ENCODE measurements at regions not wholly inside any gene's neighbourhood (a gene's known extent, or its start where the extent isn't known, plus 50 kb on each side); places are given as distances from the start of the nearest gene placed in this dataset.

- in situ Hi-C loops (cut with MboI; ENCODE audit: low pct_unique_long_range_greater_than_20kb, low sequenced_read_pairs), result no loop called here
- DNase-seq, result no peak
These were observed 73.6 kb upstream of the BHLHE23 start for GRCh38 chr20:63080411-63080810.

GRCh38 chr20:63079971-63080370 is 73.2 kb upstream of the BHLHE23 start:
- in situ Hi-C loops (cut with MboI; ENCODE audit: low pct_unique_long_range_greater_than_20kb, low sequenced_read_pairs), result no loop called here
- DNase-seq, result no peak

- DNase-seq, result no peak
- in situ Hi-C loops (cut with MboI; ENCODE audit: low pct_unique_long_range_greater_than_20kb, low sequenced_read_pairs), result no loop called here
These were observed 70.9 kb upstream of the BHLHE23 start for GRCh38 chr20:63077705-63078104.

- in situ Hi-C loops (cut with MboI; ENCODE audit: low pct_unique_long_range_greater_than_20kb, low sequenced_read_pairs), result no loop called here
- no peak for DNase-seq
These were observed 69.7 kb upstream of the BHLHE23 start for GRCh38 chr20:63076421-63076820.

- in situ Hi-C loops (cut with MboI; ENCODE audit: low pct_unique_long_range_greater_than_20kb, low sequenced_read_pairs), result no loop called here
- DNase-seq, result no peak
These were observed 67.9 kb upstream of the BHLHE23 start for GRCh38 chr20:63074631-63075030.

GRCh38 chr20:63074182-63074581 is 67.4 kb upstream of the BHLHE23 start:
- DNase-seq, result no peak
- in situ Hi-C loops (cut with MboI; ENCODE audit: low pct_unique_long_range_greater_than_20kb, low sequenced_read_pairs), result no loop called here

GRCh38 chr20:63073738-63074065 is 66.9 kb upstream of the BHLHE23 start:
- DNase-seq, result no peak
- in situ Hi-C loops (cut with MboI; ENCODE audit: low pct_unique_long_range_greater_than_20kb, low sequenced_read_pairs), result no loop called here

- no peak for DNase-seq
- in situ Hi-C loops (cut with MboI; ENCODE audit: low pct_unique_long_range_greater_than_20kb, low sequenced_read_pairs), result no loop called here
These were observed 66.4 kb upstream of the BHLHE23 start for GRCh38 chr20:63072991-63073737.

- no peak for DNase-seq
- in situ Hi-C loops (cut with MboI; ENCODE audit: low pct_unique_long_range_greater_than_20kb, low sequenced_read_pairs), result no loop called here
These were observed 65.5 kb upstream of the BHLHE23 start for GRCh38 chr20:63072231-63072791.

- DNase-seq, result no peak
- in situ Hi-C loops (cut with MboI; ENCODE audit: low pct_unique_long_range_greater_than_20kb, low sequenced_read_pairs), result no loop called here
These were observed 64.9 kb upstream of the BHLHE23 start for GRCh38 chr20:63071541-63072181.

GRCh38 chr20:63070771-63071540 is 64.2 kb upstream of the BHLHE23 start:
- in situ Hi-C loops (cut with MboI; ENCODE audit: low pct_unique_long_range_greater_than_20kb, low sequenced_read_pairs), result no loop called here
- no peak for DNase-seq

- in situ Hi-C loops (cut with MboI; ENCODE audit: low pct_unique_long_range_greater_than_20kb, low sequenced_read_pairs), result no loop called here
- DNase-seq, result no peak
These were observed 63.5 kb upstream of the BHLHE23 start for GRCh38 chr20:63070301-63070625.

- in situ Hi-C loops (cut with MboI; ENCODE audit: low pct_unique_long_range_greater_than_20kb, low sequenced_read_pairs), result no loop called here
These were observed 62.1 kb upstream of the BHLHE23 start for GRCh38 chr20:63068711-63069367.

GRCh38 chr20:63067721-63068560 is 61.2 kb upstream of the BHLHE23 start:
- in situ Hi-C loops (cut with MboI; ENCODE audit: low pct_unique_long_range_greater_than_20kb, low sequenced_read_pairs), result no loop called here
- DNase-seq, result no peak

More at GRCh38 chr20:63068711-63069367, 62.1 kb upstream of the BHLHE23 start:
- no peak for DNase-seq

GRCh38 chr20:63067266-63067635 is 60.5 kb upstream of the BHLHE23 start:
- in situ Hi-C loops (cut with MboI; ENCODE audit: low pct_unique_long_range_greater_than_20kb, low sequenced_read_pairs), result no loop called here
- no peak for DNase-seq

GRCh38 chr20:63066506-63067265 is 59.9 kb upstream of the BHLHE23 start:
- no peak for DNase-seq
- in situ Hi-C loops (cut with MboI; ENCODE audit: low pct_unique_long_range_greater_than_20kb, low sequenced_read_pairs), result no loop called here

GRCh38 chr20:63065911-63066310 is 59.1 kb upstream of the BHLHE23 start:
- in situ Hi-C loops (cut with MboI; ENCODE audit: low pct_unique_long_range_greater_than_20kb, low sequenced_read_pairs), result no loop called here
- no peak for DNase-seq

Data from KBM-7 (cell line).